ENCODE measurements at regions not wholly inside any gene's neighbourhood (a gene's known extent, or its start where the extent isn't known, plus 50 kb on each side); places are given as distances from the start of the nearest gene placed in this dataset.

GRCh38 chr2:11050565-11050964, 104.7 kb upstream of the SLC66A3 start:
- no peak for DNase-seq

DNA sequence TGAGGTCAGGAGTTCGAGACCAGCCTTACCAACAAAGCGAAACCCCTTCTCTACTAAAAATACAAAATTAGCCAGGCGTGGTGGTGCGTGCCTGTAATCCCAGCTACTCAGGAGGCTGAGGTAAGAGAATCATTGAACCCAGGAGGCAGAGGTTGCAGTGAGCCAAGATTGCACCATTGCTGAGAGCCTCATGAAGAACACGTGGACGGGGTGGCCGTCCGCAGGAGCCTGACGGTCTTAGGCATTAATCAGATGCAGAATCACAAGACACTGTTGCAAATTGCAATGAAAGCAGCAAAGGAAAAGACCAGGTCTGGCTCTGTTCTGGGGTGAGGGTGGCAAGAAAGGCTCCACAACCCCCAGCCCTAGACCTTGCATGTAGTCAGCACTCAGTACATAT, 104.0 kb upstream of the SLC66A3 start:
- no peak for DNase-seq

- DNase-seq = no peak
Observed at GRCh38 chr2:11053546-11053945, 101.7 kb upstream of the SLC66A3 start.

DNA sequence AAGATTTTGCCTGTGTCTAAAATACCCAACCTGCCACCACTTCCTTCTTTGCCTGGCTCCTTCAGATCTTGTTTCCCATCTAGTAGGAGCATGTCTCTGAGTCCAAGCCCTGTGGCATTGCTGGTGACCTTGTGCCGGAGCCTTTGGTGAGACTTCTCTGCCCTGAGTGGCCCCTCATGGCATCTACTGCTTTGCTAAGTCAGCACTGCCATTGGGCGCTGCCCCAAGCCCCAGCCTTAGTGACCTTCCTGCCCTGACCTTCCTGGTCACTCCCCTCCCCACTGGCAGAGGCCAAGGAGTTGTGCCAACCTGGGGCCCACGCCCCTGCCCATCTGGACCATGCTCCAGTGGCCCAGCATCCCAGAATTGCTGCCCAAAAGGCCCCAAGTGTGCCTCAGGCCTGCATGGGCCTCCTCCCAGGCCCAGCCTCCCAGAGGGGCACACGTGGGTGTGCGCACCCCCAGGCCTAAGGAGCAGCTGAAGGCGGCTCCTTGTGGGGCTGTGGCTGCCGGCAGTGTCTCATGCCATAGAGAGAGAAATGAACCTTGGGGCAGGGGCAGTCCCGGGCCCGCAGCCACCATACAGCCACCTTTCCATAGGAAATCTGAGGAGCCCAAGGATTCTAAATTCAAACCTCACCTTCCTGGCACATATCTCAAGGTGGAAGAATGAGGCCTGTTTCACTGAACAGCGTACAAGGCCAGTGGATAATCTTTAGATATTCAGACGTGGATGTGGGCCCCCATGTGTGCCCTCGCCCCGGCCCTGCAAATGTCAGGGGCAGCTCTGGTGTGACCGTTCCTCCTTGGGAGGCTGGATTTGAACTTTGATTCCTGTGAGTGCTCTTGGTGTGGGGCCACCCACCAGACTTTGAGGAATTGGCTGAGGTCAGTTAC, 100.2 kb upstream of the SLC66A3 start:
- no peak for DNase-seq

GRCh38 chr2:11055679-11056215, 99.5 kb upstream of the SLC66A3 start:
- no peak for DNase-seq

GRCh38 chr2:11056614-11057013, 98.7 kb upstream of the SLC66A3 start:
- no peak for DNase-seq

DNA sequence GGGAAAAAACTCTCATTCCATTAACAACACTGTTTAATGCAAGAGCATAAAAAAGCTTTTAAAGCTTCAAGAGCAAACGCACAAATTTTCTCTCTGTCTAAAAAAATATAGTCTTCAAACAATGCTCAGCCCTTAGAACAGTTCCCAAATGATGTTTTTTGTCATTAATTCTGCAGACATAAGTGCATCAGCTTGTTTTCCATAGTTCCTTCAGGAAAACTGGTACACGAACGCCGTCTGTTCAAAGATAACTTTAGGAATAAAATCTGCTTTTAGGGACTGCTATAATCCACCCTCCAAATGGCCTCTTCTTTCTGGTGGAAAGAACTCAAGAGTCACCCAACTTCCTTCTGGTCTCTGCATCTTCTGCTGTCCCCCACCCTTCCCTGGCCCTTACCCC, 98.2 kb upstream of the SLC66A3 start:
- DNase-seq = no peak

- DNase-seq = no peak
Observed at GRCh38 chr2:11058129-11058528, 97.1 kb upstream of the SLC66A3 start.

DNA sequence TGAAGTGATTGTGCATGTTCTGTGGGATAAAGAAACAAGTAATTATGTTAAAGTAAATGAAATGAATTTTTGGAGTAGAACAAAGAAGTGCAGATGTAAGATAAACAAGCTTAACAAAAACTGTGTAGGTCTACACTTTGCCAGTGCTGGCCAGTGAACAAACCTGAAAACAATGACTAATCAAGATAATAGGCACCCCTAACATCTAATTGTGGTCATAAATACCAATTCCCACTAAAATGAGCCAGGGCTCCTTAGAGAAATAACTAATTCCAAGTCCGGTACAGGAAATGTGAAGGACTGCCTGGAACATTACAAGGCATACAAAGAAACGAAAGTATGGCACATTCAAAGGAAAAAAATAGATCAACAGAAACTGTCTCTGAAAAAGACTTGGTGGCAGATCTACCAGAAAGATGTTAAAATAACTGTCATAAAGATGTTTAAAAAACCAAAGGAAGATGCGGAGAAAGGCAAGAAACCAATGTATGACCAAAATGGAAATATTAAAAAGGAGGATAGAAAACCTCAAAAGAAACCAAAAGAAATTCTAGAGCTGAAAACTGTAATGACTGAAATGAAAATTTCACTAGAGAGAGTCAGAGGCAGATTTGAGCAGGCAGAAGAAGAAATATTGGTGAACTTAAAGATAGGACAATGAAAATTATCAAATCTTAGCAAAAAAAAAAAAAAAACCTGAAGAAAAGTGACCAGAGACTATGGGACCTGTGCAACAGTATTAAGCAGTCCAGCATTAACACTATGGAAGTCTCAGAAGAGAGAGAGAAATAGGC, 94.7 kb upstream of the SLC66A3 start:
- no peak for DNase-seq

- no peak for DNase-seq
Observed at GRCh38 chr2:11065833-11066485, 89.3 kb upstream of the SLC66A3 start.

DNA sequence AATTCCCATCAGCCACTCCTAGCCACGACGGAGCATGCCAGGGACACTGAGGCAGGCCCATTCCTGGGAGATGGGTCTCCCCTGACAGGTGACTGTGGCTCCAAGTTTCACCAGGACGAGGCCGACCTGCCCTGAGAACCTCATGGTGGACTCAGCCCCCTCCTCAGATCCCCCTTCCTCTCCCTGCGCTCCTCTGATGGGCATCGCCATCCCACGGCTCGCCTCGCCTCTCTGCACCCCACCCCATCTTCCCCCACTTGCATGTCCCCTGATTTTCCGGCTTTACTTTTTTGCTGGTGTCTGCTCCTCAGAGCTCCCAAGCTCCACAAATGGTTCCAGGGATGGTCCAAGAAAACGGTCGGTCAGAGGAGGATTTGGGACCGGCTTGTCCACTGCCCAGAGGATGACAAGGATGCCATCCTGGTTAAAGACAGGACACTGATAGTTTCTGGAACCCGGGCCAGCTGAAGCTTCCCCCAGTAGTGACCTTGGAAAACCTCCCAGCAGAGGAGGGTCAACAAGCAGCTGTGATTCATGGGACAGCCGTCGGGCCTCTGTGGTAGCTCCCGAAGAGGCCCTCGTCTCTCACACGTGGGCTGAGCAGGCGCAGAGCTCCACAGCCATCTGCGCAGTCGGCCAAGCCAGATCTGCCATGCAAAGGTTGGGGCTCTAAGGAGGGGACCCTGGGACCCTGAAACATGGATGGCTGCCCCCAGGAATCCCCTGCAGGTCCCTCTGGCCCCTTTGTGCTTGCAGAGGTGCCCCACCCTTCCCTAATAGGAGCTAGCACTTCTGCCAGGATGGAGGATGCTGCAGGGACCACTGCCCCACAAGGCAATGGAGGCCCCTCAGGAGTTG, 87.8 kb upstream of the SLC66A3 start:
- no peak for DNase-seq

DNA sequence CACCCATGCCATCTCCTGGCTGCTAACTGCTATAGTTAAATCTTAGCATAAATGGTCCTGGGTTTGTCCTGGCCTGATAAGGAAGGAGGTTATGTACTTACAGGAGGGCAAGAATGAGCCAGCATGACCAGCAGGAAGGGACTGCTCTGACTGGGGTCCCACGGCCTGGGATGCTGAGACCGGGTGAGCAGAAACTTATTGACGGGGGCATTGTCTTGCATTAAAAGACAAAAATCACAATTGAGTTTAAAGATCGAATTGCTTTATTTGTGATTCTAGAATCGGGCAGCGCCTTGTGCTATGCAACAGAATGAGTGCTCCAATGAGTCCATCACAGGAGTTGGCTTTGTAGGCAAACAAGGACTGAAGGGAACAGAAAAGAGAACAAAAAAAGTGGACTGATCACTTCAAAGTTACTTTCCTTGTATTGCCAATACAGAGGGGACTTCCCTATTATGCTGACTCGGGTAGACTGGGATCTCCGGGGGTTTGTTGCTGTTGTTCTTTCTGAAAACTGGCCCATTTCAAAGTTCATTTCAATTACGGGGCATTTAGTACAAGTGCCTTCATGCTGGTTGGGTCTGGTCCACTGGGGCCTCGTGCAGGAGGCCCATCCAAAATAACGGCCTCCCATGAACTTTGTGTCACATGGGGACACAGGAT, 87.1 kb upstream of the SLC66A3 start:
- DNase-seq = no peak

DNA sequence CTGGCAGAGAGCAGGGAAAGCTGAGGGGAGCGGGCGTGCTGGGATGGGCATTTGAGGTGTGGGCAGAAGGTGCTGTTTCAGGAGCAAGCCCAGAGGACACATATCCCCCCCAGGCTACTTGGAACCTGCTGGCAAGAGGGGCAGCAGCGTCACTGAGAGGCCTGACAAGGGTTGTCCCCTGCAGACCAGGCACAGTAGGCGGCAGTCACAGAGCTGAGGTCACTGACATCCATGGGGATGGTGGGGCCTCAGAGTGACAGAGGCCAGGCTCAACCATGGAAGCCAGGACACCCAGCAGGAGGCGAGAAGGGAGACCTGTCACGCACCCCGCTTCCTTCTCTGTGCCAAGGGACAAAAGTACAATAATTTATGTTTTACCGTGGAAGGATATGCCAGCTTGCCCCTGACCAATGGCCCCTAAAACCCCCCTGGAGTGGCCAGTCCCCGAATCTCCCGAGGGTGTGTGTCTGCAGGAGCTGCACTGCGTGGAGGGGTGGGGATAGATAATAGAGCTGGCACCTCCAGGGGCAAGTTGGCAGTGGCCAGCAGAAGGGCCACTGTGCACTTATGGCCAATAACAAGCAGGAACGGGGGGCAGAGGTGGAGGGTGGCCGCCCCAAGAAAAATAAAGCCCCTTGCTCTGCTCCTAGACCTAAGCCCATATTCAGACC, 86.3 kb upstream of the SLC66A3 start:
- no peak for DNase-seq

DNA sequence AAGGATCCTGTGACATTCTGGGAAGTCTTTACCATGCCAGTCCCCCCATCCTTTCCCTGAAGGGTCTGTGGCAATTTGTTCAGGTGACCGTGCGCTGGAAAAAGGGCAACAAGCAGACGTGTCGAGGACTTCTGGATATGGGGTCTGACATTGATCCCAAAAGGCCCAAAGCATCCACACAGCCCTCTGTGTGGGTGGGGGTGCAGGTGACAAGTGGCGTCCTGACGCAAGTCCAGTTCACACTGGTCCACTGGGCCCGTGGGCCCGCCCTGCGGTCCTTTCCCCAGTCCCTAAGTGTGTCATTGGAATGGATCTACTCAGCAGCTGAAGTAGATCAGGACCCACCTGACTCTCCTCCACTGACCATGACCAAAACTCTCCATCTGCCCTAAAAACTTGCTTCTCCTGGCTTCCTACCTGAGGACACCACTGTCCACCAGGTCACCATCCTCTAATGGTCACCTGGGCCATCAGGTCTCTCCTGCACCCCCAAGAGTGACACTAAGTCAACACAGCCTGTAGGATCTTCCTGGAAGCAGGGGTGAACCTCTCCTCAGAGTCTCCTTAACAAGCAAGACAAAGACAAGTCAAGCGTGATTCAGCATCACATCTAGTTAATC, 85.6 kb upstream of the SLC66A3 start:
- no peak for DNase-seq

- DNase-seq = no peak
Observed at GRCh38 chr2:11071211-11071610, 84.1 kb upstream of the SLC66A3 start.

DNA sequence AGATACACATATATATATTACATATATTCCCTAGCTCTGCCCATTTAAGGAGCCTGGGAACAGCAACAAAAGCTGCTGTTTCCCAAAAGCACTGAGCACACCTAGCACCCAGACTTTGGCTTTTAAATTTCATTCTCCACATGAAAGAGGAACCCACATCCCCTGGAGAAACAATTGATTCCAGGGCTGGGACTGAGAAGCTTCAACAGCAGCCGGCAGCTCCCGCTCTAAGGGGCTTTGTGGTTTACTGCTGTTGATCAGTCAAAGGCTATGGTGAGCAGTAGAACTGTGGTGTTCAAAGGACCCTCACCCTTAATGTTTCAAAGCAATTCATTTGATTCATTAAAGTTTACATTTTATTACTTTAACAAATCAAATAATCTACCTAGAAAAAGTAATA, 83.3 kb upstream of the SLC66A3 start:
- no peak for DNase-seq

- DNase-seq = no peak
Observed at GRCh38 chr2:11072550-11072949, 82.7 kb upstream of the SLC66A3 start.

DNA sequence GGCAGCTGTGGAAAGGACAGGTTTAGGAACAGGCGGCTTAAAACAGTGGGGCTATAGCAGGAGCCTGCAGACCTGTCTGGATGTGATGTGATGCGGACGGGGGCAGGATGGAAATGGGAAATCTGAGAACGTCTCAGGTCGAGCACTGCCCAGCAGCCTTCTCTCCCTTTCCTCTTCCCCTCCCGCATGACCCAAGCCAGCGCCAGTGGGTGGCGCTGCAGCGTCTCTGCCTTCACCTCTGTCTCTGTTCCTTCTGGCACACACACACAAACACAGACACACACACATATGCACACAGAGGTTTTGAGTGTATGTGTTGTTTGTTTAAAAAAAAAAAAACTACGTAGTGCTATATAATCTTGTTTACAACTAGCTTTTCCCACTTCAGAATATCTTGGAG, 82.0 kb upstream of the SLC66A3 start:
- no peak for DNase-seq

GRCh38 chr2:11073776-11074175, 81.5 kb upstream of the SLC66A3 start:
- no peak for DNase-seq

DNA sequence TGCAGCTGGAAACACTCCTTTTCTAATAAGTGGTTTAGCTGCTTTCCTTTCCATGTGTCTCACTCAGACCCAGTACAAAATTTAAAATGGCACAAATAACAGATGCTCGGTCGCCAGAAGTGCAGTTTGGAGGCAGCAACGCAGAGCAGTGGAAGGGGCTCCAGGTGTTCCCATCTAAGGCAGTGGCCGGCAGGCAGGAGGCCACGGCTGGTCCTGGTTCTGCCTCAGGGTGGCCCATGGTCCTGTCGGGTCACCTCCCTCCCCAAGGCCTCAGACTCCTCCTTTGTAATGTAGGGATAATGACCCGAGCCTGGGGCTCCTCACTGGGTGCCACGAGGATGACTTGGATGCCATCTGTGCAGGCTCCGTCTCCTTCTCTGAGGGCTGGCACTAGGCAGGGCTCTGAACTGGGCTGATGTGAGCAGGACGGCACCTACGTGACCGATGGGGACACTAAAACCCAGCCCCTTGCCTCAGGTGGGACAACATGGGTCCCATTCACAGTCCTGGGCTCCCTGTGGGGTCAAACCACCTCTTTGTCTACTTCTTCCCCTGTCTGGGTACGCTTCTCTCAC, 80.9 kb upstream of the SLC66A3 start:
- no peak for DNase-seq
